ENCODE measurements at regions not wholly inside any gene's neighbourhood (a gene's known extent, or its start where the extent isn't known, plus 50 kb on each side); places are given as distances from the start of the nearest gene placed in this dataset.
"Not testable (repeated sequence)": the region's sequence is repeated elsewhere in the genome, so short reads cannot be mapped to it uniquely, and the experiment has no call there.

- H3K4me3 ChIP-seq (ENCODE audit: low read depth, low read length): no peak overlapping the region
- TF ChIP-seq CTCF (conservative IDR thresholded peaks at IDR 0.05; ENCODE audit: low read depth, low read length): no peak
- no peak for DNase-seq (ENCODE audit: low read depth)
These were observed 418.8 kb upstream of the SMIM21 start for GRCh38 chr18:75846321-75846720.

GRCh38 chr18:75845413-75845812, 417.9 kb upstream of the SMIM21 start:
- no peak for DNase-seq (ENCODE audit: low read depth)
- no peak overlapping the region for H3K4me3 ChIP-seq (ENCODE audit: low read depth, low read length)
- TF ChIP-seq CTCF (conservative IDR thresholded peaks at IDR 0.05; ENCODE audit: low read depth, low read length): no peak

GRCh38 chr18:75844146-75844545, 416.6 kb upstream of the SMIM21 start:
- H3K4me3 ChIP-seq (ENCODE audit: low read depth, low read length): no peak overlapping the region
- DNase-seq (ENCODE audit: low read depth): no peak
- TF ChIP-seq CTCF (conservative IDR thresholded peaks at IDR 0.05; ENCODE audit: low read depth, low read length): no peak

DNA sequence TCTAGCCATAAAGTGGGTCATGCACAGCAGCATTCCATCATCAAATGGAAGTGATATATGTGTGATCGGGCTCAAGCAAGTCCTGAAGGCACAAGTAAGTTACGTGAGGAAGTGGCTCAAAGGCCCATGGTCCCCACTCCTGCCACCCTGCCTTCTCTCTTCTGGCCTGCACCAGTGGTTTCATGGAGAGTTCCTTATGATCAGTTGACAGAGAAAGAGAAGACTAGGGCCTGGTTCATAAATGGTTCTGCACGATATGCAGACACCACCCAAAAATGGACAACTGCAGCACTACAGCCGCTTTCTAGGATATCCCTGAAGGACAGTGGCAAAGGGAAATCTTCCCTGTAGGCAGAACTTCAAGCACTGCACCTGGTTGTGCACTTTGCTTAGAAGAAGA, 412.6 kb upstream of the SMIM21 start:
- no peak for DNase-seq (ENCODE audit: low read depth)
- TF ChIP-seq CTCF (conservative IDR thresholded peaks at IDR 0.05; ENCODE audit: low read depth, low read length): no peak
- H3K4me3 ChIP-seq (ENCODE audit: low read depth, low read length): no peak overlapping the region

- not testable (repeated sequence) for H3K4me3 ChIP-seq (ENCODE audit: low read depth, low read length); DNase-seq (ENCODE audit: low read depth)
These were observed 412.2 kb upstream of the SMIM21 start for GRCh38 chr18:75839686-75840085.

DNA sequence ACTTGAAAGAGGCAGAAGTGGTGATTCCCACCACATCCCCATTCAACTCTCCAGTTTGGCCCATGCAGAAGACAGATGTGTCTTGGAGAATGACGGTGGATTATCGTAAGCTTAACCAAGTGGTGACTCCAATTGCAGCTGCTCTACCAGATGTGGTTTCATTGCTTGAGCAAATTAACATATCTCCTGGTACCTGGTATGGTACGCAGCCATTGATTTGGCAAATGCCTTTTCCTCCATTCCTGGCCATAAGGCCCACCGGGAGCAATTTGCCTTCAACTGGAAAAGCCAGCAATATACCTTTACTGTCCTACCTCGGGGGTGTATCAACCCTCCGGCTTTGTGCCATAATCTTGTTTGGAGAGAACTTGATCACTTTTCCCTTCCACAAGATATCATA, 411.5 kb upstream of the SMIM21 start:
- no peak for TF ChIP-seq CTCF (conservative IDR thresholded peaks at IDR 0.05; ENCODE audit: low read depth, low read length)

GRCh38 chr18:75837316-75837715, 409.8 kb upstream of the SMIM21 start:
- no peak overlapping the region for H3K4me3 ChIP-seq (ENCODE audit: low read depth, low read length)
- no peak for DNase-seq (ENCODE audit: low read depth)
- no peak for TF ChIP-seq CTCF (conservative IDR thresholded peaks at IDR 0.05; ENCODE audit: low read depth, low read length)

More for the DNA sequence above, 411.5 kb upstream of the SMIM21 start:
- H3K4me3 ChIP-seq (ENCODE audit: low read depth, low read length): no peak overlapping the region
- DNase-seq (ENCODE audit: low read depth): no peak

- DNase-seq (ENCODE audit: low read depth): no peak
- H3K4me3 ChIP-seq (ENCODE audit: low read depth, low read length): no peak overlapping the region
- no peak for TF ChIP-seq CTCF (conservative IDR thresholded peaks at IDR 0.05; ENCODE audit: low read depth, low read length)
These were observed 409.0 kb upstream of the SMIM21 start for GRCh38 chr18:75836516-75836915.
